ENCODE measurements at regions not wholly inside any gene's neighbourhood (a gene's known extent, or its start where the extent isn't known, plus 50 kb on each side); places are given as distances from the start of the nearest gene placed in this dataset.
A peak's percentile ranks its signal among the peaks of the same experiment; 100 is the strongest.
"Not testable (repeated sequence)": the region's sequence is repeated elsewhere in the genome, so short reads cannot be mapped to it uniquely, and the experiment has no call there.

DNA sequence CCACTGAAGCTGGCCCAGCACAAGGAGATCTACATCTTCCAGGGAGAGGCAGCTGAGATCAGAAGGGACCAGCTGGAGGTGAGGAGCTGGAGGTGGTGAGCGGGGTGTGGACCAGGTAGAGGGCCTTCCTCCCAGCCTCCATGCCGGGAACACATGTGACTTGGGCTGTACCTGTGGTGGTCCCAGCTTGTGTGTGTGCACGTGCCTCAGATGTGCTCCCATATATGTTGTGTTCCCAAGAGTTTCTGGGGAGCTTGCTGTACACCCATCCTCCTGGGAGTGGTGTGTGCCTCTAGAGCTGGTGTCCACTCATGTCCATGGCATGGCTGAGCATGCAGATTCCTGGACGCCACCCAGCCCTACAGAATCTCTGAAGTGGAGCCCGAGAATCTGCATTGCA is 183.7 kb upstream of the AKAP13 start:
- not testable (repeated sequence) for H3K27me3 ChIP-seq (replicated peaks; ENCODE audit: insufficient read depth); H3K9me3 ChIP-seq; H3K4me1 ChIP-seq (ENCODE audit: control insufficient read depth in 1 of 2, low read depth in 2 of 2); H3K27ac ChIP-seq; ATAC-seq (ENCODE audit: insufficient number of reproducible peaks, low FRiP score, low read depth); DNase-seq (ENCODE audit: low spot score); H3K36me3 ChIP-seq; H3K4me3 ChIP-seq

DNA sequence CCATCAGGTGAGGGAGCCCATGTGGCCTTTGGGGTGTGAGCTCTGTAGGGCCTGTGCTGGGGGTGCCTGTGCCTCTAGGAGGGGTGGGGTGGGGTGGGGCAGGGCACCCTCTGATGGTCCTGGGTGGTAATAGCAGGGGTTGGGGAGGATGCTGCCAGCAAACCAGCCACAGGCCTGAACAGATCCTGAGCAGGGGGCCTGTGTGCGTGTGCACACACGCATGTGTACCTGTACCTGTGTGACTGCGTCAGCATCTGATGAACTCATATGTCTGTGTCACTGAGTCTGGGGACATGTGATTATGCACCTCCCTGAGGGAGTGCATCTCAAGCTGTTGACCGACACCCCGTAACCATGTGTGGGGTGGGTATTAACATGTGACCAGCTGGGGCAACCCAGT is 182.8 kb upstream of the AKAP13 start:
- not testable (repeated sequence) for DNase-seq (ENCODE audit: low spot score); H3K9me3 ChIP-seq; H3K4me3 ChIP-seq; H3K27ac ChIP-seq; H3K36me3 ChIP-seq; ATAC-seq (ENCODE audit: insufficient number of reproducible peaks, low FRiP score, low read depth); H3K4me1 ChIP-seq (ENCODE audit: control insufficient read depth in 1 of 2, low read depth in 2 of 2); H3K27me3 ChIP-seq (replicated peaks; ENCODE audit: insufficient read depth)

DNA sequence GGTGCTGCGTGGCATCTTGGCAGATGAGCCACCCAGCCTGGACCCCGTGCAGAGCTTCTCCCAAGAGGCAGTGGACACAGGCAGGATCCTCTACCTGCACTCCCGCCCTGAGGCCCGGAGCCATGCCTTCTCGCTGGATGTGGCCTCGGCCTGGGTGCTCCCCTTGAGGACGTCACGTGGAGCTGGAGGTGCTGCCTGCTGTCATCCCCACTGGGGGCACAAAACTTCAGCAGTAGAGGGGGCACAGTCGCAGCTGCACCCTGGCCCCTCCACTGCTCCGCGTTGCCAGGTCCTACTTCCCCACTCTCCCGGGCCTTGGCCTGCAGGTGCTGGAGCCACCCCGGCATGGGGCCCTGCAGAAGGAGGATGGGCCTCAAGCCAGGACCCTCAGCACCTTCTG is 182.0 kb upstream of the AKAP13 start:
- H3K27ac ChIP-seq; H3K4me1 ChIP-seq (ENCODE audit: control insufficient read depth in 1 of 2, low read depth in 2 of 2); H3K27me3 ChIP-seq (replicated peaks; ENCODE audit: insufficient read depth); ATAC-seq (ENCODE audit: insufficient number of reproducible peaks, low FRiP score, low read depth); H3K4me3 ChIP-seq; DNase-seq (ENCODE audit: low spot score); H3K9me3 ChIP-seq; H3K36me3 ChIP-seq: not testable (repeated sequence)

DNA sequence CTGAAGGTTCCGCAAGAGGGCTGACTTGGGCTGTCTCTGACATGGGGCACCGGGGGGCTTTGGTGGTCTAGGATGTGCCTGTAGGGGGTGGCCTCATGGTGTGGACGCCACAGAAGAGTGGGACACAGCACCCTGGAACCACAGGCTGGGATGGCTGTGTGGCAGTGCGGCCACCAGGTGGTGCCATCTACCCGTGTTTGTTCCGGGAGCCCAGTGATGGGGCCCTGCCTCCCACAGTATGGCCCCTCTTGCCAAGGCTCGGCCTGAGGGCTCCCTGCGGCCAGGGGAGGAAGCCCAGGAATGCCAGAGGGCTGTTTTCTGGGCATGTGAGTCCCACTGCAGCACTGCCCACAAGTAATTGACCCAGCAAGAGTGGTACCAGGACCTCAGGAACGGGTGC is 180.2 kb upstream of the AKAP13 start:
- H3K4me3 ChIP-seq; H3K36me3 ChIP-seq; H3K9me3 ChIP-seq; H3K27me3 ChIP-seq (replicated peaks; ENCODE audit: insufficient read depth); H3K4me1 ChIP-seq (ENCODE audit: control insufficient read depth in 1 of 2, low read depth in 2 of 2); DNase-seq (ENCODE audit: low spot score); ATAC-seq (ENCODE audit: insufficient number of reproducible peaks, low FRiP score, low read depth); H3K27ac ChIP-seq: not testable (repeated sequence)

DNA sequence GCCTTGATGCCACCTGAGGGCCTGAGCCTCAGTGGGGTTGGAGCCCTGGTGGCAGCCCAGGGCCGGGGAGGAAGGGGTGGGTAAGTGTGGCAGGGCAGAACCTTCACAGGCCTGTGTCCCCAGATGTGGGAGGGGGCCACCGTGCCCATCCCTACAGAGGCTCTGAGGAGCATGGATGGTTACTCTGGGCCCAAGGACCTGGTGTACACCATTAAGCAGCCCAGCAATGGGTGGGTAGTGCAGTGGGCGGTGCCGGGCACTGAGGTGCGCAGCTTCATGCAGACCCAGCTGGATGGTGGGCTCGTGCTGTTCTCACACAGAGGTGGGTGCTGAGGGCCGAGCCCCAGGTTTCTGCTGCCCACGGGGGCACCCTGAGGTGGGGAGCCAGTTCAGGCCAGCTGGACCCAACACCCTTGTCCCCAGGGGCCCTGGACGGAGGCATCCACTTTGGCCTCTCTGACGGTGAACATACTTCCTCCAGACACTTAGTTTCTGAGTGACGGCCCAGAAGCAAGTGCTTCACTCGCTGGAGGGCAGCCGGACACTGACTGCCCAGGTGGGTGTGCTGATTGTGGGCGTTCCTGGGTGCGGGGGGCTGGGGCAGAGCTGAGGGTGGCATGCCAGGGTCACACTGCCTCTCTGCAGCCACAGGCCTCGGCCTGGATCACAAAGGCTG is 179.1 kb upstream of the AKAP13 start:
- H3K36me3 ChIP-seq; DNase-seq (ENCODE audit: low spot score); ATAC-seq (ENCODE audit: insufficient number of reproducible peaks, low FRiP score, low read depth); H3K4me3 ChIP-seq; H3K4me1 ChIP-seq (ENCODE audit: control insufficient read depth in 1 of 2, low read depth in 2 of 2); H3K27ac ChIP-seq; H3K27me3 ChIP-seq (replicated peaks; ENCODE audit: insufficient read depth); H3K9me3 ChIP-seq: not testable (repeated sequence)

- not testable (repeated sequence) for ATAC-seq (ENCODE audit: insufficient number of reproducible peaks, low FRiP score, low read depth); H3K4me3 ChIP-seq; DNase-seq (ENCODE audit: low spot score); H3K27ac ChIP-seq; H3K36me3 ChIP-seq; H3K27me3 ChIP-seq (replicated peaks; ENCODE audit: insufficient read depth); H3K9me3 ChIP-seq; H3K4me1 ChIP-seq (ENCODE audit: control insufficient read depth in 1 of 2, low read depth in 2 of 2)
These were observed 175.9 kb upstream of the AKAP13 start for GRCh38 chr15:85204481-85204880.

GRCh38 chr15:85233791-85234325 is 146.5 kb upstream of the AKAP13 start:
- not testable (repeated sequence) for H3K9me3 ChIP-seq; H3K4me1 ChIP-seq (ENCODE audit: control insufficient read depth in 1 of 2, low read depth in 2 of 2); H3K27ac ChIP-seq; H3K36me3 ChIP-seq; DNase-seq (ENCODE audit: low spot score); ATAC-seq (ENCODE audit: insufficient number of reproducible peaks, low FRiP score, low read depth); H3K27me3 ChIP-seq (replicated peaks; ENCODE audit: insufficient read depth)
- H3K4me3 ChIP-seq: peak overlapping the region; percentile 57

DNA sequence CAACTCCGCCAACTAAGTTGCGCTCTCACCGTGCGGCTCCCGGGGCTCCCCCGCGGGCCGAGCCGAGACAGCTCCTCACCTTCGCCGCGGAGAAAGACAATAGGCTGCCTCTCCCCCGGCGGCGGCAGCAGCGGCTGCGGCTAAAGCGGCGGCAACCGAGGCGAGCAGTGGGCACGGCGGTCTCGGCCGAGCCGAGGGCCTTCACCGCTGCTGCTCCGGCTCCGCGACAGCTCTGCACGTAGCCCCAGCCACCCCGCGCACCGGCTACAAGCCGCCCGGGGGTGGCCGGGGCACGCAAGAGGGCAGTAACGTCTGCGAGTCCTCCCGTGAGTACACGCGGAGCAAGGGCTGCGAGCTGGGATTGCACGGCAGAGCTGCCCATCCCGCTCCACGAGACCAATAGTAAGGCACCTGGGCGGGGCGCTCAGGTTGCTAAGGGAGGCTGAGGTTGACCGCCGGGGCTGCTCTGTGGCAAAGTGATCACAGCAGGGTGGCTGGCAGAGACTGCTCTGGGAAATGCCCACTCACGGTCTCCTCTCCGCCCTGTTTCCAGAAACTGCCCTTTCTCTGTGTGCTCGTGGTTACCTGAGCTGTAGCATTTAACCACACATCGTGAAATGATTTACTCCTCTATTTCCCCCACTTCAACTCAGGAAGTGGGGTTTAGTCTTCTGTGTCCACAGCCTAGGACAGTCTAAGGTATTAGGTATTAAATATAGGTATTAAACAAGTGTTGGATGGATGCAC is 145.8 kb upstream of the AKAP13 start:
- peak overlapping the region; percentile 54 for H3K4me3 ChIP-seq
- not testable (repeated sequence) for H3K27ac ChIP-seq

GRCh38 chr15:85244056-85244455 is 136.3 kb upstream of the AKAP13 start:
- not testable (repeated sequence) for H3K4me1 ChIP-seq (ENCODE audit: control insufficient read depth in 1 of 2, low read depth in 2 of 2); H3K36me3 ChIP-seq; H3K27ac ChIP-seq; ATAC-seq (ENCODE audit: insufficient number of reproducible peaks, low FRiP score, low read depth); DNase-seq (ENCODE audit: low spot score); H3K4me3 ChIP-seq; H3K27me3 ChIP-seq (replicated peaks; ENCODE audit: insufficient read depth); H3K9me3 ChIP-seq

More for the DNA sequence above, 145.8 kb upstream of the AKAP13 start:
- not testable (repeated sequence) for ATAC-seq (ENCODE audit: insufficient number of reproducible peaks, low FRiP score, low read depth); H3K9me3 ChIP-seq; H3K36me3 ChIP-seq; H3K27me3 ChIP-seq (replicated peaks; ENCODE audit: insufficient read depth); DNase-seq (ENCODE audit: low spot score); H3K4me1 ChIP-seq (ENCODE audit: control insufficient read depth in 1 of 2, low read depth in 2 of 2)

GRCh38 chr15:85250938-85251542 is 129.4 kb upstream of the AKAP13 start:
- not testable (repeated sequence) for H3K4me1 ChIP-seq (ENCODE audit: control insufficient read depth in 1 of 2, low read depth in 2 of 2); H3K27me3 ChIP-seq (replicated peaks; ENCODE audit: insufficient read depth); DNase-seq (ENCODE audit: low spot score)

GRCh38 chr15:85253196-85253915 is 127.0 kb upstream of the AKAP13 start:
- not testable (repeated sequence) for H3K9me3 ChIP-seq; H3K4me3 ChIP-seq; DNase-seq (ENCODE audit: low spot score); H3K27me3 ChIP-seq (replicated peaks; ENCODE audit: insufficient read depth); ATAC-seq (ENCODE audit: insufficient number of reproducible peaks, low FRiP score, low read depth); H3K36me3 ChIP-seq; H3K27ac ChIP-seq
- H3K4me1 ChIP-seq (ENCODE audit: control insufficient read depth in 1 of 2, low read depth in 2 of 2): peaks cover 3 to 16% of the 10 kb centered on the region in 2 donors

More at GRCh38 chr15:85250938-85251542, 129.4 kb upstream of the AKAP13 start:
- ATAC-seq (ENCODE audit: insufficient number of reproducible peaks, low FRiP score, low read depth); H3K4me3 ChIP-seq; H3K36me3 ChIP-seq; H3K9me3 ChIP-seq; H3K27ac ChIP-seq: not testable (repeated sequence)

- H3K9me3 ChIP-seq; H3K4me3 ChIP-seq; H3K27ac ChIP-seq; DNase-seq (ENCODE audit: low spot score); H3K36me3 ChIP-seq; ATAC-seq (ENCODE audit: insufficient number of reproducible peaks, low FRiP score, low read depth); H3K27me3 ChIP-seq (replicated peaks; ENCODE audit: insufficient read depth): not testable (repeated sequence)
- H3K4me1 ChIP-seq (ENCODE audit: control insufficient read depth in 1 of 2, low read depth in 2 of 2): peaks cover 3 to 16% of the 10 kb centered on the region in 2 donors
These were observed 125.4 kb upstream of the AKAP13 start for GRCh38 chr15:85254961-85255360.

Data from thoracic aorta (tissue), 2 donors.